Erythroblast (primary cell): ENCODE measurements at regions not wholly inside any gene's neighbourhood (a gene's known extent, or its start where the extent isn't known, plus 50 kb on each side); places are given as distances from the start of the nearest gene placed in this dataset.
A peak's percentile ranks its signal among the peaks of the same experiment; 100 is the strongest.
"Not testable (repeated sequence)": the region's sequence is repeated elsewhere in the genome, so short reads cannot be mapped to it uniquely, and the experiment has no call there.

Experiments
- DNase-seq, 2 experiments: peaks; one replicate each; lab custom pipeline; 2025; lab: John Stamatoyannopoulos, UW
- GATA1 ChIP-seq: IDR thresholded peaks from 2 replicates; pipeline ENCODE4 v1.6.1; 2011; ENCODE audit warnings: low read depth, mild to moderate bottlenecking, control low read depth, low read length, moderate library complexity
- POLR2A ChIP-seq: IDR thresholded peaks from 2 replicates; pipeline ENCODE4 v1.6.1; 2011; ENCODE audit warnings: mild to moderate bottlenecking, low read length

- DNase-seq = no peak
- no peak for TF ChIP-seq POLR2A
- no peak for TF ChIP-seq GATA1
These were observed 49.9 kb downstream of the ILRUN start for GRCh38 chr6:34646714-34647113.

GRCh38 chr6:34645627-34646026 is 50.9 kb downstream of the ILRUN start:
- TF ChIP-seq POLR2A (no peak), GATA1 (no peak)
- DNase-seq = no peak

- no peak for TF ChIP-seq GATA1
These were observed 51.9 kb downstream of the ILRUN start for GRCh38 chr6:34644716-34645115.

GRCh38 chr6:34642427-34642826 is 54.1 kb downstream of the ILRUN start:
- no peak for DNase-seq
- TF ChIP-seq GATA1 (no peak), POLR2A (no peak)

More at GRCh38 chr6:34644716-34645115, 51.9 kb downstream of the ILRUN start:
- DNase-seq = no peak

GRCh38 chr6:34640074-34640849 is 56.3 kb downstream of the ILRUN start:
- not testable (repeated sequence) for DNase-seq

- DNase-seq = no peak
These were observed 57.5 kb downstream of the ILRUN start for GRCh38 chr6:34638834-34639736.

GRCh38 chr6:34633785-34634184 is 62.8 kb downstream of the ILRUN start:
- TF ChIP-seq GATA1 (no peak), POLR2A (no peak)

More at GRCh38 chr6:34638834-34639736, 57.5 kb downstream of the ILRUN start:
- TF ChIP-seq POLR2A = no peak
- no peak for TF ChIP-seq GATA1

GRCh38 chr6:34633256-34633655 is 63.3 kb downstream of the ILRUN start:
- DNase-seq = no peak
- no peak for TF ChIP-seq POLR2A
- no peak for TF ChIP-seq GATA1

More at GRCh38 chr6:34633785-34634184, 62.8 kb downstream of the ILRUN start:
- no peak for DNase-seq

- DNase-seq = no peak
- no peak for TF ChIP-seq POLR2A
- no peak for TF ChIP-seq GATA1
These were observed 66.5 kb downstream of the ILRUN start for GRCh38 chr6:34630040-34630439.

GRCh38 chr6:34627296-34627695 is 69.3 kb downstream of the ILRUN start:
- no peak for DNase-seq
- TF ChIP-seq GATA1 = no peak
- no peak for TF ChIP-seq POLR2A

- DNase-seq = no peak
- TF ChIP-seq GATA1 = no peak
- TF ChIP-seq POLR2A = no peak
These were observed 62.5 kb upstream of the SPDEF start for GRCh38 chr6:34618430-34619182.

- TF ChIP-seq GATA1 = no peak
- TF ChIP-seq POLR2A = no peak
- DNase-seq = no peak
These were observed 61.1 kb upstream of the SPDEF start for GRCh38 chr6:34617231-34617630.

- TF ChIP-seq POLR2A = no peak
- DNase-seq = peak; percentile 28 to 43
These were observed 60.1 kb upstream of the SPDEF start for GRCh38 chr6:34616227-34616585.
